ENCODE measurements at regions not wholly inside any gene's neighbourhood (a gene's known extent, or its start where the extent isn't known, plus 50 kb on each side); places are given as distances from the start of the nearest gene placed in this dataset.

- Histone ChIP-seq H3K4me3 (ENCODE audit: low read depth in 1 of 2, low read length in 2 of 2) (no peak overlapping the region), H3K36me3 (ENCODE audit: control insufficient read depth in 1 of 2, insufficient read depth in 2 of 2, low read length in 2 of 2) (no peaks in the 10 kb centered on the region), H3K27ac (ENCODE audit: low read length) (no peak overlapping the region), H3K9me3 (ENCODE audit: control insufficient read depth in 1 of 2, low read length in 2 of 2) (no peaks in the 10 kb centered on the region), H3K4me1 (ENCODE audit: control insufficient read depth in 1 of 2, insufficient read depth in 2 of 2, low read length in 2 of 2) (peaks cover 0 to 10% of the 10 kb centered on the region in 2 donors), H3K27me3 (ENCODE audit: low read depth, low read length) (no peaks in the 10 kb centered on the region)
Observed at GRCh38 chr7:136173874-136174273, 196.7 kb upstream of the MTPN start.

- Histone ChIP-seq H3K4me1 (ENCODE audit: control insufficient read depth in 1 of 2, insufficient read depth in 2 of 2, low read length in 2 of 2) (peaks cover 0 to 18% of the 10 kb centered on the region in 2 donors), H3K27ac (ENCODE audit: low read length) (no peak overlapping the region), H3K4me3 (ENCODE audit: low read depth in 1 of 2, low read length in 2 of 2) (no peak overlapping the region), H3K27me3 (ENCODE audit: low read depth, low read length) (no peaks in the 10 kb centered on the region), H3K9me3 (ENCODE audit: control insufficient read depth in 1 of 2, low read length in 2 of 2) (no peaks in the 10 kb centered on the region), H3K36me3 (ENCODE audit: control insufficient read depth in 1 of 2, insufficient read depth in 2 of 2, low read length in 2 of 2) (no peaks in the 10 kb centered on the region)
Observed at GRCh38 chr7:136171233-136171632, 194.1 kb upstream of the MTPN start.

GRCh38 chr7:136168821-136169220 lies 191.7 kb upstream of the MTPN start:
- Histone ChIP-seq H3K4me3 (ENCODE audit: low read depth in 1 of 2, low read length in 2 of 2) (no peak overlapping the region), H3K36me3 (ENCODE audit: control insufficient read depth in 1 of 2, insufficient read depth in 2 of 2, low read length in 2 of 2) (no peaks in the 10 kb centered on the region), H3K4me1 (ENCODE audit: control insufficient read depth in 1 of 2, insufficient read depth in 2 of 2, low read length in 2 of 2) (peaks cover 0 to 18% of the 10 kb centered on the region in 2 donors), H3K9me3 (ENCODE audit: control insufficient read depth in 1 of 2, low read length in 2 of 2) (no peaks in the 10 kb centered on the region), H3K27ac (ENCODE audit: low read length) (no peak overlapping the region), H3K27me3 (ENCODE audit: low read depth, low read length) (no peaks in the 10 kb centered on the region)

- no peak overlapping the region for H3K27ac ChIP-seq (ENCODE audit: low read length)
- H3K9me3 ChIP-seq (ENCODE audit: control insufficient read depth in 1 of 2, low read length in 2 of 2): no peaks in the 10 kb centered on the region
- H3K4me3 ChIP-seq (ENCODE audit: low read depth in 1 of 2, low read length in 2 of 2): no peak overlapping the region
- no peaks in the 10 kb centered on the region for H3K27me3 ChIP-seq (ENCODE audit: low read depth, low read length)
- H3K36me3 ChIP-seq (ENCODE audit: control insufficient read depth in 1 of 2, insufficient read depth in 2 of 2, low read length in 2 of 2): no peaks in the 10 kb centered on the region
- peaks cover 0 to 18% of the 10 kb centered on the region in 2 donors for H3K4me1 ChIP-seq (ENCODE audit: control insufficient read depth in 1 of 2, insufficient read depth in 2 of 2, low read length in 2 of 2)
Observed at GRCh38 chr7:136167991-136168390, 190.8 kb upstream of the MTPN start.

- H3K27me3 ChIP-seq (ENCODE audit: low read depth, low read length): no peaks in the 10 kb centered on the region
- peaks cover 0 to 18% of the 10 kb centered on the region in 2 donors for H3K4me1 ChIP-seq (ENCODE audit: control insufficient read depth in 1 of 2, insufficient read depth in 2 of 2, low read length in 2 of 2)
- H3K36me3 ChIP-seq (ENCODE audit: control insufficient read depth in 1 of 2, insufficient read depth in 2 of 2, low read length in 2 of 2): no peaks in the 10 kb centered on the region
- H3K27ac ChIP-seq (ENCODE audit: low read length): no peak overlapping the region
- no peaks in the 10 kb centered on the region for H3K9me3 ChIP-seq (ENCODE audit: control insufficient read depth in 1 of 2, low read length in 2 of 2)
- no peak overlapping the region for H3K4me3 ChIP-seq (ENCODE audit: low read depth in 1 of 2, low read length in 2 of 2)
Observed at GRCh38 chr7:136166521-136166920, 189.4 kb upstream of the MTPN start.

GRCh38 chr7:136163340-136163801 lies 186.2 kb upstream of the MTPN start:
- peaks cover 0 to 8% of the 10 kb centered on the region in 2 donors for H3K4me1 ChIP-seq (ENCODE audit: control insufficient read depth in 1 of 2, insufficient read depth in 2 of 2, low read length in 2 of 2)

GRCh38 chr7:136150311-136150710 lies 173.2 kb upstream of the MTPN start:
- no peaks in the 10 kb centered on the region for H3K9me3 ChIP-seq (ENCODE audit: control insufficient read depth in 1 of 2, low read length in 2 of 2)
- no peaks in the 10 kb centered on the region for H3K27me3 ChIP-seq (ENCODE audit: low read depth, low read length)
- H3K4me3 ChIP-seq (ENCODE audit: low read depth in 1 of 2, low read length in 2 of 2): no peak overlapping the region
- no peaks in the 10 kb centered on the region for H3K36me3 ChIP-seq (ENCODE audit: control insufficient read depth in 1 of 2, insufficient read depth in 2 of 2, low read length in 2 of 2)
- no peak overlapping the region for H3K27ac ChIP-seq (ENCODE audit: low read length)
- no peaks in the 10 kb centered on the region for H3K4me1 ChIP-seq (ENCODE audit: control insufficient read depth in 1 of 2, insufficient read depth in 2 of 2, low read length in 2 of 2)

More at GRCh38 chr7:136163340-136163801, 186.2 kb upstream of the MTPN start:
- H3K36me3 ChIP-seq (ENCODE audit: control insufficient read depth in 1 of 2, insufficient read depth in 2 of 2, low read length in 2 of 2): no peaks in the 10 kb centered on the region
- H3K9me3 ChIP-seq (ENCODE audit: control insufficient read depth in 1 of 2, low read length in 2 of 2): no peaks in the 10 kb centered on the region
- no peak overlapping the region for H3K27ac ChIP-seq (ENCODE audit: low read length)
- no peaks in the 10 kb centered on the region for H3K27me3 ChIP-seq (ENCODE audit: low read depth, low read length)
- no peak overlapping the region for H3K4me3 ChIP-seq (ENCODE audit: low read depth in 1 of 2, low read length in 2 of 2)

GRCh38 chr7:136148920-136149319 lies 171.8 kb upstream of the MTPN start:
- Histone ChIP-seq H3K4me3 (ENCODE audit: low read depth in 1 of 2, low read length in 2 of 2) (no peak overlapping the region), H3K4me1 (ENCODE audit: control insufficient read depth in 1 of 2, insufficient read depth in 2 of 2, low read length in 2 of 2) (no peaks in the 10 kb centered on the region), H3K27me3 (ENCODE audit: low read depth, low read length) (no peaks in the 10 kb centered on the region), H3K27ac (ENCODE audit: low read length) (no peak overlapping the region), H3K36me3 (ENCODE audit: control insufficient read depth in 1 of 2, insufficient read depth in 2 of 2, low read length in 2 of 2) (no peaks in the 10 kb centered on the region), H3K9me3 (ENCODE audit: control insufficient read depth in 1 of 2, low read length in 2 of 2) (no peaks in the 10 kb centered on the region)

- Histone ChIP-seq H3K9me3 (ENCODE audit: control insufficient read depth in 1 of 2, low read length in 2 of 2) (no peaks in the 10 kb centered on the region), H3K4me3 (ENCODE audit: low read depth in 1 of 2, low read length in 2 of 2) (no peak overlapping the region), H3K27ac (ENCODE audit: low read length) (no peak overlapping the region), H3K36me3 (ENCODE audit: control insufficient read depth in 1 of 2, insufficient read depth in 2 of 2, low read length in 2 of 2) (no peaks in the 10 kb centered on the region), H3K4me1 (ENCODE audit: control insufficient read depth in 1 of 2, insufficient read depth in 2 of 2, low read length in 2 of 2) (no peaks in the 10 kb centered on the region), H3K27me3 (ENCODE audit: low read depth, low read length) (no peaks in the 10 kb centered on the region)
Observed at GRCh38 chr7:136146925-136147324, 169.8 kb upstream of the MTPN start.

GRCh38 chr7:136144182-136144581 lies 167.0 kb upstream of the MTPN start:
- peaks cover 0 to 4% of the 10 kb centered on the region in 2 donors for H3K4me1 ChIP-seq (ENCODE audit: control insufficient read depth in 1 of 2, insufficient read depth in 2 of 2, low read length in 2 of 2)
- no peaks in the 10 kb centered on the region for H3K36me3 ChIP-seq (ENCODE audit: control insufficient read depth in 1 of 2, insufficient read depth in 2 of 2, low read length in 2 of 2)
- H3K27me3 ChIP-seq (ENCODE audit: low read depth, low read length): no peaks in the 10 kb centered on the region
- H3K4me3 ChIP-seq (ENCODE audit: low read depth in 1 of 2, low read length in 2 of 2): no peak overlapping the region
- H3K9me3 ChIP-seq (ENCODE audit: control insufficient read depth in 1 of 2, low read length in 2 of 2): no peaks in the 10 kb centered on the region
- H3K27ac ChIP-seq (ENCODE audit: low read length): no peak overlapping the region

GRCh38 chr7:136143271-136143670 lies 166.1 kb upstream of the MTPN start:
- Histone ChIP-seq H3K27ac (ENCODE audit: low read length) (no peak overlapping the region), H3K4me3 (ENCODE audit: low read depth in 1 of 2, low read length in 2 of 2) (no peak overlapping the region), H3K36me3 (ENCODE audit: control insufficient read depth in 1 of 2, insufficient read depth in 2 of 2, low read length in 2 of 2) (no peaks in the 10 kb centered on the region), H3K9me3 (ENCODE audit: control insufficient read depth in 1 of 2, low read length in 2 of 2) (no peaks in the 10 kb centered on the region), H3K4me1 (ENCODE audit: control insufficient read depth in 1 of 2, insufficient read depth in 2 of 2, low read length in 2 of 2) (peaks cover 0 to 10% of the 10 kb centered on the region in 2 donors), H3K27me3 (ENCODE audit: low read depth, low read length) (no peaks in the 10 kb centered on the region)

GRCh38 chr7:136142583-136142982 lies 165.4 kb upstream of the MTPN start:
- peaks cover 0 to 10% of the 10 kb centered on the region in 2 donors for H3K4me1 ChIP-seq (ENCODE audit: control insufficient read depth in 1 of 2, insufficient read depth in 2 of 2, low read length in 2 of 2)
- H3K4me3 ChIP-seq (ENCODE audit: low read depth in 1 of 2, low read length in 2 of 2): no peak overlapping the region
- no peaks in the 10 kb centered on the region for H3K9me3 ChIP-seq (ENCODE audit: control insufficient read depth in 1 of 2, low read length in 2 of 2)
- H3K36me3 ChIP-seq (ENCODE audit: control insufficient read depth in 1 of 2, insufficient read depth in 2 of 2, low read length in 2 of 2): no peaks in the 10 kb centered on the region
- no peak overlapping the region for H3K27ac ChIP-seq (ENCODE audit: low read length)
- H3K27me3 ChIP-seq (ENCODE audit: low read depth, low read length): no peaks in the 10 kb centered on the region
